Gastroesophageal sphincter (tissue), 4 donors: ENCODE measurements at regions not wholly inside any gene's neighbourhood (a gene's known extent, or its start where the extent isn't known, plus 50 kb on each side); places are given as distances from the start of the nearest gene placed in this dataset.

Source experiments
- ATAC-seq: fragments of 150-250 bp; one replicate; pipeline ENCODE4 v1.9.1; 2016; ENCODE audit warnings: mild to moderate bottlenecking, moderate library complexity
- H3K27ac ChIP-seq, 4 donors: fragments of 200-600 bp; sonication (generic) in 3 of 4; 1 replicate in 3 of 4; 2 replicates in 1 of 4; pipeline ENCODE4 v1.5.1; 2016 to 2019
- H3K27me3 ChIP-seq: fragments of 200-600 bp; sonication (generic); one replicate; pipeline ENCODE4 v1.5.1; 2019
- H3K36me3 ChIP-seq, 2 donors: fragments of 200-600 bp; sonication (generic); one replicate each; pipeline ENCODE4 v1.5.1; 2019; ENCODE audit warnings: control low read depth in 1 of 2
- H3K4me1 ChIP-seq, 3 donors: fragments of 200-600 bp; sonication (generic); 1 replicate in 2 of 3; 2 replicates in 1 of 3; pipeline ENCODE4 v1.5.1; 2016 to 2019; ENCODE audit warnings: control low read depth in 2 of 3
- H3K4me3 ChIP-seq, 2 donors: fragments of 200-600 bp; sonication (generic); one replicate each; pipeline ENCODE4 v1.5.1; 2019; ENCODE audit warnings: mild to moderate bottlenecking in 1 of 2, moderate library complexity in 1 of 2
- H3K9me3 ChIP-seq, 3 donors: fragments of 200-600 bp; sonication (generic); one replicate each; pipeline ENCODE4 v1.5.1; 2017 to 2019; ENCODE audit warnings: control low read depth in 2 of 3
- EP300 ChIP-seq: sonication (generic); formaldehyde crosslinking; IDR thresholded peaks from one replicate; pipeline ENCODE4 v1.6.1; 2017; ENCODE audit warnings: antibody characterized with exemption, mild to moderate bottlenecking
- POLR2A ChIP-seq, 2 donors: fragments of 450-650 bp; IDR thresholded peaks; one replicate each; pipeline ENCODE4 v1.6.1; 2017; ENCODE audit warnings: antibody characterized with exemption in 2 of 2, mild to moderate bottlenecking in 2 of 2, moderate library complexity in 1 of 2
- POLR2AphosphoS5 ChIP-seq: sonication (generic); formaldehyde crosslinking; IDR thresholded peaks from one replicate; pipeline ENCODE4 v1.6.1; 2017; ENCODE audit warnings: antibody characterized with exemption
- WGBS, 2 donors: methylation state at CpG; one replicate each; pipeline ENCODE4 v1.1.5; 2018; ENCODE audit warnings: low coverage in 1 of 2; 5-methylcytosine and 5-hydroxymethylcytosine counted together
- TF ChIP-seq, protein P1 (sequence below), 4 experiments: fragments of 200-600 bp in 2 of 4; fragments of 450-650 bp in 2 of 4; sonication (generic) in 1 of 4; IDR thresholded peaks; one replicate each; pipeline ENCODE4 v1.5.1; 2017 to 2019; ENCODE audit warnings: antibody characterized with exemption in 4 of 4, mild to moderate bottlenecking in 2 of 4, moderate library complexity in 2 of 4

DNA sequence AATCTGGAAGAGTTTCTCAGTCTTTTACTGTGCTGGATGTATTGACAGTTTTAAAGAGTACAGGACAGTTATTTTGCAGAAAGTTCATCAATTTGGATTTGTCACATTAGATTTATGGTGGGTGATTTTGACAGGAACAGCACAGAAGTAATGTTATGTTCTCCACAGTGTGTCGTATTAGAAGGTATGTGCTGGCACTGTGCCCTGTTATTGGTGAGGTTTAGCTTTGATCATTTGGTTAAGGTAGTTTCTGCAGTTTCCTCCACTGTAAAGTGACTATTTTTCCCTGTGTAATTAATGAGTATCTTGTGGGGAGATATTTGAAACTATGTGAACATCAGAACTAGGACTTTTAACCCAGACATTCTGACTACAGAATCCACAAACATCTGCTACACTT lies 308.5 kb upstream of the TBX3 start:
- H3K27me3 ChIP-seq: no peaks in the 10 kb centered on the region
- no peak overlapping the region for H3K4me3 ChIP-seq
- H3K27ac ChIP-seq: no peak overlapping the region
- H3K4me1 ChIP-seq: peaks cover 0 to 8% (median 0%) of the 10 kb centered on the region in 3 donors
- whole genome bisulfite sequencing, 2 donors: 57 to 72% methylated on average over 1 of the region's 1 CpG
- H3K36me3 ChIP-seq: no peaks in the 10 kb centered on the region
- peaks cover 0 to 8% (median 0%) of the 10 kb centered on the region in 3 donors for H3K9me3 ChIP-seq
- TF ChIP-seq POLR2AphosphoS5 (no peak), POLR2A (IDR thresholded peaks at IDR 0.05) (no peak), EP300 (no peak)
- TF ChIP-seq, protein P1, sequence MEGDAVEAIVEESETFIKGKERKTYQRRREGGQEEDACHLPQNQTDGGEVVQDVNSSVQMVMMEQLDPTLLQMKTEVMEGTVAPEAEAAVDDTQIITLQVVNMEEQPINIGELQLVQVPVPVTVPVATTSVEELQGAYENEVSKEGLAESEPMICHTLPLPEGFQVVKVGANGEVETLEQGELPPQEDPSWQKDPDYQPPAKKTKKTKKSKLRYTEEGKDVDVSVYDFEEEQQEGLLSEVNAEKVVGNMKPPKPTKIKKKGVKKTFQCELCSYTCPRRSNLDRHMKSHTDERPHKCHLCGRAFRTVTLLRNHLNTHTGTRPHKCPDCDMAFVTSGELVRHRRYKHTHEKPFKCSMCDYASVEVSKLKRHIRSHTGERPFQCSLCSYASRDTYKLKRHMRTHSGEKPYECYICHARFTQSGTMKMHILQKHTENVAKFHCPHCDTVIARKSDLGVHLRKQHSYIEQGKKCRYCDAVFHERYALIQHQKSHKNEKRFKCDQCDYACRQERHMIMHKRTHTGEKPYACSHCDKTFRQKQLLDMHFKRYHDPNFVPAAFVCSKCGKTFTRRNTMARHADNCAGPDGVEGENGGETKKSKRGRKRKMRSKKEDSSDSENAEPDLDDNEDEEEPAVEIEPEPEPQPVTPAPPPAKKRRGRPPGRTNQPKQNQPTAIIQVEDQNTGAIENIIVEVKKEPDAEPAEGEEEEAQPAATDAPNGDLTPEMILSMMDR (IDR thresholded peaks at IDR 0.05): no peak
- no peak for ATAC-seq

DNA sequence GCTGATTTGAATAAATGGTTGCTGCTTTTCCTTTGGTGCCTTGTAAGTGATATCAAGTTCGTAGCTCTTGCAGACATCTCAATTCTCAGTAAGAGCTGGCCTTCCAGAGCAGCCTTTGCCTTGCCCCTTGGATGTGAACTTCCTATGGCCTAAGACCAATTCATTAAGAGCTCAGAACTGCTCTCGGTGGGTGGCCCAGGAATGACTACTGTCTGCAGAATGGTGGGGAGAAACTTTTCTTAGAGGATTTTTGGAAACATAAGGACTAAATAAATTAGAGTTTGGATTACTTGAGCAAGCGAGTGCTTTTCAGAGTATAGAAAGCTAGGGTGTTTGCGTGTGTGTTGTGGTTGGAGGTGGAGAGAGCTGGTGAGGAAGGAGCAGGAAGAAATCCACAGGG lies 306.4 kb upstream of the TBX3 start:
- Histone ChIP-seq H3K4me3 (no peak overlapping the region), H3K27ac (no peak overlapping the region), H3K36me3 (no peaks in the 10 kb centered on the region), H3K4me1 (peaks cover 0 to 8% (median 0%) of the 10 kb centered on the region in 3 donors), H3K9me3 (no peaks in the 10 kb centered on the region), H3K27me3 (no peaks in the 10 kb centered on the region)
- TF ChIP-seq, protein P1 (IDR thresholded peaks at IDR 0.05): no peak
- no peak for TF ChIP-seq POLR2A (IDR thresholded peaks at IDR 0.05)
- no peak for TF ChIP-seq EP300
- no peak for TF ChIP-seq POLR2AphosphoS5
- ATAC-seq: no peak
- WGBS, 2 donors: 80 to 90% methylated on average over 3 to 4 of the region's 4 CpGs

DNA sequence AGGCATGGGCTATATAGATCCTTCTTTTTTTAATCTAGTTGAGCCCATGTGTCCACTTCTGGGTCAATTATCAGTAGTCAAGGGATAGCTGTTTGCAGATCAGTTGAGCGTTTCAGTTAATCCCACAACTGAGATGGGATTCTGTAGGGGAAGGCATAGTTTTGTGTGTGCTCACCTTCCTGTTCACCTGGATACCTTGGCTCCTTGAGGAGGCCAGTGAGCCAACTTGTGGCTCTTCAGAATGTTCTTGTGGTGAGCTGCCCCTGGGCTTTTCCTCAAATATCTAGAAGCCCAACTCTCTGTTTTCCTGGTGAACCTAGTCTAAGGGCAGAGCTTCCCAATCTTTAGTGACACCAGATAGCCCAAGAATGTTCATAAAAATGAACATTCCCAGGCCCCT lies 302.9 kb upstream of the TBX3 start:
- no peaks in the 10 kb centered on the region for H3K36me3 ChIP-seq
- no peaks in the 10 kb centered on the region for H3K27me3 ChIP-seq
- no peak overlapping the region for H3K4me3 ChIP-seq
- ATAC-seq: no peak
- TF ChIP-seq EP300 (no peak), POLR2A (IDR thresholded peaks at IDR 0.05) (no peak), POLR2AphosphoS5 (no peak)
- TF ChIP-seq, protein P1 (IDR thresholded peaks at IDR 0.05): no peak
- H3K4me1 ChIP-seq: no peaks in the 10 kb centered on the region
- no CpG with 5 or more reads among the region's 1 CpG for WGBS, 2 donors
- H3K27ac ChIP-seq: no peak overlapping the region
- no peaks in the 10 kb centered on the region for H3K9me3 ChIP-seq

DNA sequence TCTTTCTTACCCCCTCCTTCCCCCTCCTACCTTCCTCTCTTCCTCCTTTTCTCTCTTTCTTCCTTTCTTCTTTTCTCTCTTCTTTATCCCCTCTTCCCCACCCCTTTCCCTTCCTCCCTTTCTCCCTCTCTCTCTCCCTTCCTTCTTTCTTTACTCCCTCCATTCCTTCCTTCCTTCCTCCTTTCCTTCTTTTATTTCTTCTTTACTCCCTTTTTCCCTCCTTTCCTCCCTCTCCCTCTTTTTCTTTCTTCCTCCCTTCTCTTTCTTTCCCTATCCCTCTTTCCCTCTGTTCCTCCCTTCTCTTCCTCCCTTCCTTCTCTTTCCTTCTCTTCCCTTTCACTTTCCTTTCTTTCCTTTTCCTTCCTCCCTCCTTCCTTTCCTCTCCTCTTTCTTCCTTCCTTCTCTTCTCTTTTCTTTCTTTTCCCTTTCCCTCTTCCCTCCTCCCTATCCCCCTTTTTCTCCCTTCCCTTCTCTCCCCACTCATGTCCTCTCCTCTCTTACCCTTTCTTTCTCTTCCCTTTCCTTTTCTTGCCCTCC lies 302.3 kb upstream of the TBX3 start:
- no peaks in the 10 kb centered on the region for H3K4me1 ChIP-seq
- TF ChIP-seq, protein P1 (IDR thresholded peaks at IDR 0.05): no peak
- TF ChIP-seq EP300 (no peak), POLR2A (IDR thresholded peaks at IDR 0.05) (no peak), POLR2AphosphoS5 (no peak)
- H3K27ac ChIP-seq: no peak overlapping the region
- no peak overlapping the region for H3K4me3 ChIP-seq
- no peaks in the 10 kb centered on the region for H3K27me3 ChIP-seq
- no peak for ATAC-seq
- H3K36me3 ChIP-seq: no peaks in the 10 kb centered on the region
- no peaks in the 10 kb centered on the region for H3K9me3 ChIP-seq

DNA sequence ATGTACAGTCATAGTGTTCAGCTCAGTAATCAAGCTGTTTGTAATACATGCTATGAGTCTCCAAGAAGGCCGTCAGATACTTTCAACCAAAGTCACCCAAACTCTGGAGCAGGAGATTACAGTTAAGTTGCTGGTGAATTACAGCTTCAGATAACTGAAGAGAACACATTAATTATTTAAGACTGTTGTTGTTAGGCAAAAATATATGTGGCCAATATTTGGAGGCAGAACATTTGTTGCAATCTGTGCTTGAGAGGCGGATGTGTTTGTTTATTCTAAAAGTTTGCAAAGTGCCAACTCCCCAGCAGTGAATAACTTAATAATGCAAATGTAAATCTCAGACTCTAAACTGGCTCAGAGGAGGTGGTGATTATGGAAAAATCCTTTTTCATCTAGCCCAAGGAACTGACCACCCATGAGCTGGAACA lies 300.7 kb upstream of the TBX3 start:
- Histone ChIP-seq H3K36me3 (no peaks in the 10 kb centered on the region), H3K4me3 (no peak overlapping the region), H3K4me1 (no peaks in the 10 kb centered on the region), H3K27me3 (no peaks in the 10 kb centered on the region), H3K9me3 (no peaks in the 10 kb centered on the region), H3K27ac (no peak overlapping the region)
- TF ChIP-seq, protein P1 (IDR thresholded peaks at IDR 0.05): no peak
- TF ChIP-seq POLR2A (IDR thresholded peaks at IDR 0.05): no peak
- no peak for TF ChIP-seq EP300
- TF ChIP-seq POLR2AphosphoS5: no peak
- 53 to 65% methylated on average over 2 of the region's 2 CpGs for WGBS, 2 donors
- ATAC-seq: no peak
